Hepatocyte (in vitro differentiated cells): ENCODE measurements at regions not wholly inside any gene's neighbourhood (a gene's known extent, or its start where the extent isn't known, plus 50 kb on each side); places are given as distances from the start of the nearest gene placed in this dataset.

Experiments used
- DNase-seq: peaks from one replicate; pipeline ENCODE4 v3.0.0-alpha.2; 2016; ENCODE audit warnings: low spot score
- H2AFZ ChIP-seq: fragments of 200-600 bp; sonication (generic); 2 replicates; pipeline ENCODE4 v1.6.0; 2016; ENCODE audit warnings: antibody characterized with exemption, mild to moderate bottlenecking
- H3K27ac ChIP-seq: fragments of 200-600 bp; sonication (generic); 2 replicates; pipeline ENCODE4 v1.5.1; 2016; ENCODE audit warnings: mild to moderate bottlenecking
- H3K27me3 ChIP-seq: fragments of 200-600 bp; sonication (generic); 2 replicates; pipeline ENCODE4 v1.6.1; 2016
- H3K36me3 ChIP-seq: fragments of 200-600 bp; sonication (generic); replicated peaks from 2 replicates; pipeline ENCODE4 v1.5.1; 2016; ENCODE audit warnings: low read depth; ENCODE audit not compliant: insufficient read depth
- H3K4me1 ChIP-seq: fragments of 200-600 bp; sonication (generic); 2 replicates; pipeline ENCODE4 v1.5.1; 2016; ENCODE audit warnings: mild to moderate bottlenecking, moderate library complexity; ENCODE audit not compliant: insufficient read depth
- H3K4me2 ChIP-seq: fragments of 200-600 bp; sonication (generic); 2 replicates; pipeline ENCODE4 v1.6.0; 2016
- H3K4me3 ChIP-seq: fragments of 200-600 bp; sonication (generic); 2 replicates; pipeline ENCODE4 v1.5.1; 2016; ENCODE audit warnings: mild to moderate bottlenecking
- H3K79me2 ChIP-seq: fragments of 200-600 bp; sonication (generic); 2 replicates; pipeline ENCODE4 v1.6.0; 2017; ENCODE audit warnings: mild to moderate bottlenecking
- H3K9me2 ChIP-seq: fragments of 200-600 bp; sonication (generic); replicated peaks from 2 replicates; pipeline ENCODE4 v1.6.0; 2017; ENCODE audit warnings: mild to moderate bottlenecking; ENCODE audit not compliant: insufficient read depth
- H3K9me3 ChIP-seq: fragments of 200-600 bp; sonication (generic); 2 replicates; pipeline ENCODE4 v1.5.1; 2016; ENCODE audit warnings: low read depth, mild to moderate bottlenecking
- H4K20me1 ChIP-seq: fragments of 200-600 bp; sonication (generic); 2 replicates; pipeline ENCODE4 v1.6.0; 2016; ENCODE audit warnings: mild to moderate bottlenecking; ENCODE audit not compliant: insufficient read depth, poor library complexity, severe bottlenecking
- EZH2 ChIP-seq: fragments of 200-600 bp; sonication (generic); IDR thresholded peaks from 2 replicates; pipeline ENCODE4 v1.6.1; 2016; ENCODE audit warnings: antibody characterized with exemption, mild to moderate bottlenecking, borderline replicate concordance
- EZH2phosphoT487 ChIP-seq: fragments of 200-600 bp; sonication (generic); IDR thresholded peaks from one replicate; pipeline ENCODE4 v1.6.1; 2018; ENCODE audit warnings: antibody characterized with exemption, mild to moderate bottlenecking, low read depth, moderate library complexity; ENCODE audit not compliant: unreplicated experiment, severe bottlenecking
- WGBS: methylation state at CpG from one replicate; pipeline ENCODE4 v1.1.6; 2016; ENCODE audit warnings: low lambda C conversion rate; ENCODE audit errors: missing lambda C conversion rate; 5-methylcytosine and 5-hydroxymethylcytosine counted together
- TF ChIP-seq, protein P1 (sequence below): fragments of 200-600 bp; sonication (generic); IDR thresholded peaks from 2 replicates; pipeline ENCODE4 v1.5.1; 2016; ENCODE audit warnings: antibody characterized with exemption, mild to moderate bottlenecking; ENCODE audit not compliant: poor library complexity

DNA sequence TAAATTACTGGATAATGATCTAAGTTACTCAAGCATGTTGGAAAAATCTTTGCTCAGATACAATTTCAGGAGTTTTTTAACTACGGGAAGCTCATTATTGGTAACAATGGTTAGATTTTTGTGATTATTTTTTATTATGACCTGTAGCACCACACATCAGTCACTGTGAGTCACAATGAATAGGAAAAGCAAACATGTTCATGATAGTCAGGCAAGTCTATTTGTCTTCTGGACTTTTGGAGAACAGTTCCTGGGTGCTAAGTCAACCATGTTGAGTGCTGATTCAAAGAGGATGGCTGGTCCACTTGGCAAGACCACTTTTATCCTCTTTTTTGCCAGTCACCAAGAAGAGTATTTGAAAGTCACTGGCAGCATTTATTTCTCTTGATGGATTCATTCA lies 403.2 kb downstream of the KIF4B start:
- Histone ChIP-seq H3K27me3 (no peaks in the 10 kb centered on the region), H3K9me3 (no peaks in the 10 kb centered on the region), H3K27ac (no peak overlapping the region), H4K20me1 (no peaks in the 10 kb centered on the region), H3K4me2 (no peak overlapping the region), H3K4me1 (peaks cover 9% of the 10 kb centered on the region), H3K79me2 (no peaks in the 10 kb centered on the region), H3K4me3 (no peak overlapping the region), H2AFZ (no peak overlapping the region), H3K9me2 (no peaks in the 10 kb centered on the region), H3K36me3 (no peaks in the 10 kb centered on the region)
- no peak for DNase-seq
- WGBS, result 87% methylated on average over 1 of the region's 1 CpG
- TF ChIP-seq EZH2, result no peak
- TF ChIP-seq, protein P1, sequence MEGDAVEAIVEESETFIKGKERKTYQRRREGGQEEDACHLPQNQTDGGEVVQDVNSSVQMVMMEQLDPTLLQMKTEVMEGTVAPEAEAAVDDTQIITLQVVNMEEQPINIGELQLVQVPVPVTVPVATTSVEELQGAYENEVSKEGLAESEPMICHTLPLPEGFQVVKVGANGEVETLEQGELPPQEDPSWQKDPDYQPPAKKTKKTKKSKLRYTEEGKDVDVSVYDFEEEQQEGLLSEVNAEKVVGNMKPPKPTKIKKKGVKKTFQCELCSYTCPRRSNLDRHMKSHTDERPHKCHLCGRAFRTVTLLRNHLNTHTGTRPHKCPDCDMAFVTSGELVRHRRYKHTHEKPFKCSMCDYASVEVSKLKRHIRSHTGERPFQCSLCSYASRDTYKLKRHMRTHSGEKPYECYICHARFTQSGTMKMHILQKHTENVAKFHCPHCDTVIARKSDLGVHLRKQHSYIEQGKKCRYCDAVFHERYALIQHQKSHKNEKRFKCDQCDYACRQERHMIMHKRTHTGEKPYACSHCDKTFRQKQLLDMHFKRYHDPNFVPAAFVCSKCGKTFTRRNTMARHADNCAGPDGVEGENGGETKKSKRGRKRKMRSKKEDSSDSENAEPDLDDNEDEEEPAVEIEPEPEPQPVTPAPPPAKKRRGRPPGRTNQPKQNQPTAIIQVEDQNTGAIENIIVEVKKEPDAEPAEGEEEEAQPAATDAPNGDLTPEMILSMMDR, result no peak
- TF ChIP-seq EZH2phosphoT487, result no peak

DNA sequence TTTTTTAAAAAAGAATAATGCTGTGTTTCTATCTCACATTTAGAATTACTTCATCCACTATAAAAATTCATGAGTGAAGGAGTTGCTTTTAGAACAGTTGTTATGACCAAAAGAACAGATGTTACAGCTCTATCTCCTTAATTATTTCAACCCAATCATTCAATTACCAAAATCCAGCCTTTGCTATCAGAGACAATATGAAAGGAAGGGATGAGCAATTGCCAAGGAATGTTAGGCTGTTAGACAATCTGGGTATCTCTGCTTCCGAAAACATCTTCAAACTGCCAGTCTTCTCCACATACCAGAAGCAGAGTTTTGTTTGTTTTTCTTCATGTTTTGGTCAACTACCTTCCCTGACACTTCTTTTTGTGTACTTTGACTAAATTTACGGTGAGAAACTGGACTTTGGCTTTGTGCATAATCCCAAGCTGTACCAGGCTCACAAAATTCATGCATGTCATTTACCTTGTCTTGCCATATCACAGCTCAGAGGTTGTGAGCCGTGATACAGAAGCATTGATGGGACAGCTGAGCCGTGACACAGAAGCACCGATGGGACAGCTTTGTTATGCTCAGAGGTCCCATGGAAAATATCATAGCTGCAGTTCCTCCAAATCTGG lies 405.5 kb downstream of the KIF4B start:
- H3K9me3 ChIP-seq, result no peaks in the 10 kb centered on the region
- no peaks in the 10 kb centered on the region for H3K27me3 ChIP-seq
- DNase-seq, result no peak
- H2AFZ ChIP-seq, result no peak overlapping the region
- H3K4me1 ChIP-seq, result peaks cover 9% of the 10 kb centered on the region
- H3K4me2 ChIP-seq, result no peak overlapping the region
- H3K4me3 ChIP-seq, result no peak overlapping the region
- H3K9me2 ChIP-seq, result no peaks in the 10 kb centered on the region
- H3K36me3 ChIP-seq, result no peaks in the 10 kb centered on the region
- H3K79me2 ChIP-seq, result no peaks in the 10 kb centered on the region
- 45% methylated on average over 5 of the region's 5 CpGs for WGBS
- TF ChIP-seq, protein P1, result no peak
- no peak for TF ChIP-seq EZH2
- no peak for TF ChIP-seq EZH2phosphoT487
- no peaks in the 10 kb centered on the region for H4K20me1 ChIP-seq
- no peak overlapping the region for H3K27ac ChIP-seq

DNA sequence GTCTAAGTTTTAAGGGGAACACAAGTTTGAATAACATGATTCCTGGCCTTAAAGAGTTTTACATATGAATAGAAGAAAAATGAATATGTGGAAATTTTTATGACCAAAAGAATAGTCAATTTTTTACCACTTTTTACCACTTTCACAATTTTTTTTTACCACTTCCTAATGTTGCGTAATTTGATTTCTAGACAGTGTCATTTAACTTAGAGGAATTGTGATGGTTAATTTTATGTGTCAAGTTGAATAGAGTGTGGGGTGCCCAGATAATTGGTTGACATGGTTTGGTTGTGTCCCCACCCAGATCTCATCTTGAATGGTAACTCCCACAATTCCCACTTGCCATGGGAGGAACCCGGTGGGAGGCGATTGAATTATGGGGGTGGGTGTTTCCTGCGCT lies 416.6 kb downstream of the KIF4B start:
- no peaks in the 10 kb centered on the region for H3K27me3 ChIP-seq
- no peak overlapping the region for H3K27ac ChIP-seq
- TF ChIP-seq, protein P1, result no peak
- TF ChIP-seq EZH2 (no peak), EZH2phosphoT487 (no peak)
- over 99% methylated on average over 4 of the region's 4 CpGs for WGBS
- H2AFZ ChIP-seq, result no peak overlapping the region
- H3K4me3 ChIP-seq, result no peak overlapping the region
- H3K79me2 ChIP-seq, result no peaks in the 10 kb centered on the region
- no peaks in the 10 kb centered on the region for H3K9me2 ChIP-seq
- H3K9me3 ChIP-seq, result no peaks in the 10 kb centered on the region
- H3K4me2 ChIP-seq, result no peak overlapping the region
- DNase-seq, result no peak
- H4K20me1 ChIP-seq, result no peaks in the 10 kb centered on the region
- H3K36me3 ChIP-seq, result no peaks in the 10 kb centered on the region
- H3K4me1 ChIP-seq, result no peaks in the 10 kb centered on the region

DNA sequence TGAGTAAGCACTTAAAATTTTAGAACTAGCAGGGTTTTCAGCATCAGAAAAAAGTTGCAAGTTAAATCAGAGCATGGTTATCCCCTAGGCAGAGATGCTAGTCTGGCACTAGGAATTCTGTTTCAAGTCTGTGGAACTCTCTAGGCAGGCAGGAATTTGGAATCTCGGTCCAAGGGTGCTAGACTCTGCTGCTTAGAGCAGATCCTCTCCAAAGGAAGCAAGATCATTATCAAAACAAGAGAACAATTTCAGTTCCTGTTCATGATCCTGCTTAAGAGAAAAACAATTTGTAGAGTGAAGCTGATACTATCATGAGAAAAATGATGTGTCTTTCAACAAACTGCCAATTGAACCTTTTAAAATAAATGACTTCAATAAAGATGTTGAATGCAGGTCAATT lies 420.7 kb downstream of the KIF4B start:
- DNase-seq, result no peak
- no peaks in the 10 kb centered on the region for H4K20me1 ChIP-seq
- H3K36me3 ChIP-seq, result no peaks in the 10 kb centered on the region
- no peak overlapping the region for H3K27ac ChIP-seq
- no peaks in the 10 kb centered on the region for H3K79me2 ChIP-seq
- H3K9me2 ChIP-seq, result no peaks in the 10 kb centered on the region
- no peak for TF ChIP-seq EZH2
- TF ChIP-seq EZH2phosphoT487, result no peak
- TF ChIP-seq, protein P1, result no peak
- no peak overlapping the region for H2AFZ ChIP-seq
- H3K4me1 ChIP-seq, result no peaks in the 10 kb centered on the region
- H3K9me3 ChIP-seq, result no peaks in the 10 kb centered on the region
- H3K27me3 ChIP-seq, result no peaks in the 10 kb centered on the region
- no peak overlapping the region for H3K4me3 ChIP-seq
- WGBS, result 32% methylated on average over 1 of the region's 1 CpG
- no peak overlapping the region for H3K4me2 ChIP-seq
